ENCODE measurements at regions not wholly inside any gene's neighbourhood (a gene's known extent, or its start where the extent isn't known, plus 50 kb on each side); places are given as distances from the start of the nearest gene placed in this dataset.

DNA sequence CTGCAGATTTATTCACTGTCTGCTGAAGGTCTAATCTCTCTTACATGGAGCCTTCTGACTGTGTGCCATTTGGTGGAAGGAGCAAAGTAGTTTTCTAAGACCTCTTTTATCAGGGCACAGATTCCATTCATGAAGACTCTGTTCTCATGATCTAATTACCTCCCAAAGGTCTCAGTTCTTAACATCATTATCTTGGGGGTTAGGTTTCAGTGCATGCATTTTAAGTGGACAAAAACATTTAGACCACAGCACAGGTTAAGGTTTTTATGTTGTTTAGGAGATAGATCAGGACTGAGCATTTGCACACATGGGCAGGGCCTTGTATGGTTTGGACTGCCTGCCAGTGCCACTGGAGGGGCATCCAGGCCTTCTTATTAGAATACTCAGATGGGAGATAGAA is 746.1 kb downstream of the C12orf50 start:
- no peak for TF ChIP-seq ZNF121 (tag by site-specific recombination; IDR thresholded peaks at IDR 0.05)
- TF ChIP-seq, protein P1, sequence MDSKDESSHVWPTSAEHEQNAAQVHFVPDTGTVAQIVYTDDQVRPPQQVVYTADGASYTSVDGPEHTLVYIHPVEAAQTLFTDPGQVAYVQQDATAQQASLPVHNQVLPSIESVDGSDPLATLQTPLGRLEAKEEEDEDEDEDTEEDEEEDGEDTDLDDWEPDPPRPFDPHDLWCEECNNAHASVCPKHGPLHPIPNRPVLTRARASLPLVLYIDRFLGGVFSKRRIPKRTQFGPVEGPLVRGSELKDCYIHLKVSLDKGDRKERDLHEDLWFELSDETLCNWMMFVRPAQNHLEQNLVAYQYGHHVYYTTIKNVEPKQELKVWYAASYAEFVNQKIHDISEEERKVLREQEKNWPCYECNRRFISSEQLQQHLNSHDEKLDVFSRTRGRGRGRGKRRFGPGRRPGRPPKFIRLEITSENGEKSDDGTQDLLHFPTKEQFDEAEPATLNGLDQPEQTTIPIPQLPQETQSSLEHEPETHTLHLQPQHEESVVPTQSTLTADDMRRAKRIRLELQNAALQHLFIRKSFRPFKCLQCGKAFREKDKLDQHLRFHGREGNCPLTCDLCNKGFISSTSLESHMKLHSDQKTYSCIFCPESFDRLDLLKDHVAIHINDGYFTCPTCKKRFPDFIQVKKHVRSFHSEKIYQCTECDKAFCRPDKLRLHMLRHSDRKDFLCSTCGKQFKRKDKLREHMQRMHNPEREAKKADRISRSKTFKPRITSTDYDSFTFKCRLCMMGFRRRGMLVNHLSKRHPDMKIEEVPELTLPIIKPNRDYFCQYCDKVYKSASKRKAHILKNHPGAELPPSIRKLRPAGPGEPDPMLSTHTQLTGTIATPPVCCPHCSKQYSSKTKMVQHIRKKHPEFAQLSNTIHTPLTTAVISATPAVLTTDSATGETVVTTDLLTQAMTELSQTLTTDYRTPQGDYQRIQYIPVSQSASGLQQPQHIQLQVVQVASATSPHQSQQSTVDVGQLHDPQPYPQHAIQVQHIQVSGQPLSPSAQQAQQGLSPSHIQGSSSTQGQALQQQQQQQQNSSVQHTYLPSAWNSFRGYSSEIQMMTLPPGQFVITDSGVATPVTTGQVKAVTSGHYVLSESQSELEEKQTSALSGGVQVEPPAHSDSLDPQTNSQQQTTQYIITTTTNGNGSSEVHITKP (tag by site-specific recombination; IDR thresholded peaks at IDR 0.05), result no peak
- TF ChIP-seq, protein P2, sequence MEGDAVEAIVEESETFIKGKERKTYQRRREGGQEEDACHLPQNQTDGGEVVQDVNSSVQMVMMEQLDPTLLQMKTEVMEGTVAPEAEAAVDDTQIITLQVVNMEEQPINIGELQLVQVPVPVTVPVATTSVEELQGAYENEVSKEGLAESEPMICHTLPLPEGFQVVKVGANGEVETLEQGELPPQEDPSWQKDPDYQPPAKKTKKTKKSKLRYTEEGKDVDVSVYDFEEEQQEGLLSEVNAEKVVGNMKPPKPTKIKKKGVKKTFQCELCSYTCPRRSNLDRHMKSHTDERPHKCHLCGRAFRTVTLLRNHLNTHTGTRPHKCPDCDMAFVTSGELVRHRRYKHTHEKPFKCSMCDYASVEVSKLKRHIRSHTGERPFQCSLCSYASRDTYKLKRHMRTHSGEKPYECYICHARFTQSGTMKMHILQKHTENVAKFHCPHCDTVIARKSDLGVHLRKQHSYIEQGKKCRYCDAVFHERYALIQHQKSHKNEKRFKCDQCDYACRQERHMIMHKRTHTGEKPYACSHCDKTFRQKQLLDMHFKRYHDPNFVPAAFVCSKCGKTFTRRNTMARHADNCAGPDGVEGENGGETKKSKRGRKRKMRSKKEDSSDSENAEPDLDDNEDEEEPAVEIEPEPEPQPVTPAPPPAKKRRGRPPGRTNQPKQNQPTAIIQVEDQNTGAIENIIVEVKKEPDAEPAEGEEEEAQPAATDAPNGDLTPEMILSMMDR (tag by site-specific recombination; IDR thresholded peaks at IDR 0.05), result no peak
- no peak for TF ChIP-seq ZNF114 (tag by site-specific recombination; IDR thresholded peaks at IDR 0.05)
- no peak for TF ChIP-seq ZNF292 (tag by site-specific recombination; IDR thresholded peaks at IDR 0.05; ENCODE audit: borderline replicate concordance, low read depth)
- TF ChIP-seq, protein P3, sequence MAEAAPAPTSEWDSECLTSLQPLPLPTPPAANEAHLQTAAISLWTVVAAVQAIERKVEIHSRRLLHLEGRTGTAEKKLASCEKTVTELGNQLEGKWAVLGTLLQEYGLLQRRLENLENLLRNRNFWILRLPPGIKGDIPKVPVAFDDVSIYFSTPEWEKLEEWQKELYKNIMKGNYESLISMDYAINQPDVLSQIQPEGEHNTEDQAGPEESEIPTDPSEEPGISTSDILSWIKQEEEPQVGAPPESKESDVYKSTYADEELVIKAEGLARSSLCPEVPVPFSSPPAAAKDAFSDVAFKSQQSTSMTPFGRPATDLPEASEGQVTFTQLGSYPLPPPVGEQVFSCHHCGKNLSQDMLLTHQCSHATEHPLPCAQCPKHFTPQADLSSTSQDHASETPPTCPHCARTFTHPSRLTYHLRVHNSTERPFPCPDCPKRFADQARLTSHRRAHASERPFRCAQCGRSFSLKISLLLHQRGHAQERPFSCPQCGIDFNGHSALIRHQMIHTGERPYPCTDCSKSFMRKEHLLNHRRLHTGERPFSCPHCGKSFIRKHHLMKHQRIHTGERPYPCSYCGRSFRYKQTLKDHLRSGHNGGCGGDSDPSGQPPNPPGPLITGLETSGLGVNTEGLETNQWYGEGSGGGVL (tag by site-specific recombination; IDR thresholded peaks at IDR 0.05), result no peak
- TF ChIP-seq FEZF1 (tag by site-specific recombination; IDR thresholded peaks at IDR 0.05), result no peak
- TF ChIP-seq KLF1 (tag by site-specific recombination; IDR thresholded peaks at IDR 0.05), result no peak
- no peak for TF ChIP-seq ZNF274 (IDR thresholded peaks at IDR 0.05; ENCODE audit: low read length)
- TF ChIP-seq ZNF274 (tag by site-specific recombination; IDR thresholded peaks at IDR 0.05; ENCODE audit: borderline replicate concordance), result no peak
